ENCODE measurements at regions not wholly inside any gene's neighbourhood (a gene's known extent, or its start where the extent isn't known, plus 50 kb on each side); places are given as distances from the start of the nearest gene placed in this dataset.
"Not testable (repeated sequence)": the region's sequence is repeated elsewhere in the genome, so short reads cannot be mapped to it uniquely, and the experiment has no call there.

GRCh38 chr10:55227967-55228366 lies 426.9 kb upstream of the PCDH15 start:
- DNase-seq = no peak

- no peak for DNase-seq
Measured at GRCh38 chr10:55224007-55224781, 423.2 kb upstream of the PCDH15 start.

- DNase-seq = no peak
Measured at GRCh38 chr10:55223352-55223751, 422.3 kb upstream of the PCDH15 start.

- DNase-seq = no peak
Measured at GRCh38 chr10:55220975-55221374, 419.9 kb upstream of the PCDH15 start.

GRCh38 chr10:55215699-55216098 lies 414.7 kb upstream of the PCDH15 start:
- no peak for DNase-seq

GRCh38 chr10:55214608-55215007 lies 413.6 kb upstream of the PCDH15 start:
- no peak for DNase-seq

GRCh38 chr10:55212051-55212450 lies 411.0 kb upstream of the PCDH15 start:
- DNase-seq = no peak

GRCh38 chr10:55203874-55204273 lies 402.8 kb upstream of the PCDH15 start:
- no peak for DNase-seq

GRCh38 chr10:55203319-55203718 lies 402.3 kb upstream of the PCDH15 start:
- no peak for DNase-seq

GRCh38 chr10:55200020-55200419 lies 399.0 kb upstream of the PCDH15 start:
- no peak for DNase-seq

GRCh38 chr10:55191236-55191860 lies 390.3 kb upstream of the PCDH15 start:
- no peak for DNase-seq

GRCh38 chr10:55183993-55184392 lies 383.0 kb upstream of the PCDH15 start:
- DNase-seq = no peak

GRCh38 chr10:55180357-55180756 lies 379.3 kb upstream of the PCDH15 start:
- no peak for DNase-seq

GRCh38 chr10:55174419-55174818 lies 373.4 kb upstream of the PCDH15 start:
- DNase-seq = no peak

GRCh38 chr10:55169493-55169892 lies 368.5 kb upstream of the PCDH15 start:
- no peak for DNase-seq

- DNase-seq = no peak
Measured at GRCh38 chr10:55168343-55168742, 367.3 kb upstream of the PCDH15 start.

- DNase-seq = no peak
Measured at GRCh38 chr10:55163388-55163979, 362.5 kb upstream of the PCDH15 start.

GRCh38 chr10:55162321-55162720 lies 361.3 kb upstream of the PCDH15 start:
- not testable (repeated sequence) for DNase-seq

GRCh38 chr10:55160655-55161283 lies 359.7 kb upstream of the PCDH15 start:
- DNase-seq = no peak

- DNase-seq = no peak
Measured at GRCh38 chr10:55158633-55159032, 357.6 kb upstream of the PCDH15 start.

GRCh38 chr10:55146032-55146431 lies 345.0 kb upstream of the PCDH15 start:
- DNase-seq = no peak

GRCh38 chr10:55144001-55144400 lies 343.0 kb upstream of the PCDH15 start:
- DNase-seq = no peak

GRCh38 chr10:55141892-55142291 lies 340.9 kb upstream of the PCDH15 start:
- DNase-seq = no peak

- no peak for DNase-seq
Measured at GRCh38 chr10:55137063-55137462, 336.0 kb upstream of the PCDH15 start.
